Activated B cell treated with CpG ODN at 0.5 μM for 24 hours (primary cell): ENCODE measurements at regions not wholly inside any gene's neighbourhood (a gene's known extent, or its start where the extent isn't known, plus 50 kb on each side); places are given as distances from the start of the nearest gene placed in this dataset.

Source experiments
- ATAC-seq: fragments of 200-7000 bp; cut with Tn5 transposase; one replicate; pipeline ENCODE4 v1.10.0; 2021; ENCODE audit warnings: low read depth, mild to moderate bottlenecking, moderate library complexity
- CTCF ChIA-PET: fragments of 350-600 bp; sonication (Branson Sonifier 250); formaldehyde crosslinking; loops from one replicate; lab custom pipeline; 2021; ENCODE audit warnings: antibody characterized with exemption; lab: Charles Lee
- POLR2A ChIA-PET: fragments of 350-600 bp; sonication (Branson Sonifier 250); formaldehyde crosslinking; loops from one replicate; lab custom pipeline; 2021; ENCODE audit warnings: antibody characterized with exemption; lab: Charles Lee
- DNase-seq: peaks from one replicate; pipeline ENCODE4 v3.0.0; 2022
- H3K27ac Mint-ChIP-seq: one replicate; pipeline ENCODE4 v1.8.0; 2020; ENCODE audit warnings: mixed read lengths
- H3K27me3 Mint-ChIP-seq: one replicate; pipeline ENCODE4 v1.8.0; 2021; ENCODE audit warnings: mixed read lengths
- H3K36me3 Mint-ChIP-seq: one replicate; pipeline ENCODE4 v1.8.0; 2021; ENCODE audit warnings: low read depth, mixed read lengths
- H3K4me1 Mint-ChIP-seq: one replicate; pipeline ENCODE4 v1.8.0; 2021; ENCODE audit warnings: mixed read lengths
- H3K4me3 Mint-ChIP-seq: one replicate; pipeline ENCODE4 v1.8.0; 2020; ENCODE audit warnings: mild to moderate bottlenecking, mixed read lengths
- H3K9me3 Mint-ChIP-seq: one replicate; pipeline ENCODE4 v1.8.0; 2020; ENCODE audit warnings: mixed read lengths
- CTCF ChIP-seq: fragments of 200-600 bp; IDR thresholded peaks from one replicate; pipeline ENCODE4 v1.8.0; 2022; ENCODE audit warnings: antibody characterized with exemption, mild to moderate bottlenecking
- intact Hi-C: fragments of 100-400 bp; cut with micrococcal nuclease; formaldehyde crosslinking; loops from one replicate; pipeline ENCODE4 v1.15.1; 2024

GRCh38 chr5:135108992-135109391 is 75.0 kb upstream of the PITX1 start:
- H3K27me3 Mint-ChIP-seq = peaks cover 4% of the 10 kb centered on the region
- no peak for TF ChIP-seq CTCF
- H3K27ac Mint-ChIP-seq = no peak overlapping the region
- no peaks in the 10 kb centered on the region for H3K9me3 Mint-ChIP-seq
- intact Hi-C loops = no loop called here
- DNase-seq = no peak
- ChIA-PET POLR2A (no interaction called here), CTCF (no interaction called here)
- no peak for ATAC-seq
- H3K4me3 Mint-ChIP-seq = no peak overlapping the region
- no peaks in the 10 kb centered on the region for H3K4me1 Mint-ChIP-seq
- H3K36me3 Mint-ChIP-seq = no peaks in the 10 kb centered on the region

GRCh38 chr5:135108569-135108968 is 74.5 kb upstream of the PITX1 start:
- no peak for TF ChIP-seq CTCF
- H3K36me3 Mint-ChIP-seq = no peaks in the 10 kb centered on the region
- H3K9me3 Mint-ChIP-seq = no peaks in the 10 kb centered on the region
- no peaks in the 10 kb centered on the region for H3K4me1 Mint-ChIP-seq
- peaks cover 4% of the 10 kb centered on the region for H3K27me3 Mint-ChIP-seq
- H3K27ac Mint-ChIP-seq = no peak overlapping the region
- no peak for DNase-seq
- intact Hi-C loops = no loop called here
- no peak overlapping the region for H3K4me3 Mint-ChIP-seq
- ATAC-seq = no peak
- POLR2A ChIA-PET = no interaction called here
- CTCF ChIA-PET = no interaction called here

GRCh38 chr5:135107986-135108385 is 74.0 kb upstream of the PITX1 start:
- TF ChIP-seq CTCF = no peak
- Mint-ChIP-seq H3K27me3 (peaks cover 4% of the 10 kb centered on the region), H3K27ac (no peak overlapping the region), H3K9me3 (no peaks in the 10 kb centered on the region), H3K4me1 (no peaks in the 10 kb centered on the region), H3K4me3 (no peak overlapping the region), H3K36me3 (no peaks in the 10 kb centered on the region)
- no peak for ATAC-seq
- ChIA-PET POLR2A (no interaction called here), CTCF (no interaction called here)
- DNase-seq = no peak
- intact Hi-C loops = no loop called here

- TF ChIP-seq CTCF = no peak
- no peak for ATAC-seq
- no peak overlapping the region for H3K4me3 Mint-ChIP-seq
- no peak overlapping the region for H3K27ac Mint-ChIP-seq
- H3K36me3 Mint-ChIP-seq = no peaks in the 10 kb centered on the region
- intact Hi-C loops = no loop called here
- CTCF ChIA-PET = no interaction called here
- DNase-seq = no peak
- peaks cover 4% of the 10 kb centered on the region for H3K27me3 Mint-ChIP-seq
- no peaks in the 10 kb centered on the region for H3K4me1 Mint-ChIP-seq
- POLR2A ChIA-PET = no interaction called here
- H3K9me3 Mint-ChIP-seq = no peaks in the 10 kb centered on the region
These were observed 72.8 kb upstream of the PITX1 start for GRCh38 chr5:135106610-135107471.

GRCh38 chr5:135106136-135106535 is 72.1 kb upstream of the PITX1 start:
- Mint-ChIP-seq H3K27me3 (peaks cover 4% of the 10 kb centered on the region), H3K27ac (no peak overlapping the region), H3K9me3 (no peaks in the 10 kb centered on the region), H3K36me3 (no peaks in the 10 kb centered on the region), H3K4me3 (no peak overlapping the region), H3K4me1 (no peaks in the 10 kb centered on the region)
- intact Hi-C loops = no loop called here
- ChIA-PET POLR2A (no interaction called here), CTCF (no interaction called here)
- no peak for DNase-seq
- TF ChIP-seq CTCF = no peak
- ATAC-seq = no peak
